HepG2 (cell line): ENCODE measurements at regions not wholly inside any gene's neighbourhood (a gene's known extent, or its start where the extent isn't known, plus 50 kb on each side); places are given as distances from the start of the nearest gene placed in this dataset.

Experiments used
- AFF4 ChIP-seq: sonication (generic); formaldehyde crosslinking; IDR thresholded peaks from 2 replicates; pipeline ENCODE4 v1.4.0; 2020; ENCODE audit warnings: missing genetic modification reagents
- NR3C1 ChIP-seq: sonication (generic); formaldehyde crosslinking; IDR thresholded peaks from 2 replicates; pipeline ENCODE4 v1.4.0; 2020; ENCODE audit warnings: missing genetic modification reagents
- TAF1 ChIP-seq: sonication (generic); formaldehyde crosslinking; IDR thresholded peaks from 2 replicates; pipeline ENCODE4 v1.4.0; 2020; ENCODE audit warnings: missing genetic modification reagents
- ZFP37 ChIP-seq: sonication (generic); formaldehyde crosslinking; IDR thresholded peaks from 2 replicates; pipeline ENCODE4 v1.4.0; 2020; ENCODE audit warnings: missing genetic modification reagents, borderline replicate concordance
- ZNF296 ChIP-seq: sonication (generic); formaldehyde crosslinking; conservative IDR thresholded peaks from 2 replicates; pipeline ENCODE4 v1.5.0; 2020; ENCODE audit warnings: mild to moderate bottlenecking, missing genetic modification reagents

DNA sequence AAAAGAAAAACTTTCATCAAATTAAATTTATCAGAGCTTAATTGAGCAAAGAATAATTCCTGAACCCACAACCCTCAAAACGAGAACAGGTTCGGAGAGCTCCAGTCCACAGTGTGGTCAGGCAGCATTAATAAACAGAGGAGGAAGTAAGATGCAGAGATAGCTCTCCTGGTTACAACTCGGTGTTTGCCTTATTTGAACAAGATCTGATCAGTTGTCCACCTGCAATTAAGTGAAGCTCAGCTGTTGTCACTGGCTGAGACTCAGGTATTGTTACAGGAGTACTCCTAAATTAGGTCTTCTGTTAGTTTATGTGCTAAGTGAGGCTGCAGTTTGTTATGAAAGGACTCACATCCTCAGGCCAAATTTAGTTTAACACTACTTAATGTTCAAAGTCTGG lies 451.4 kb upstream of the PDE3A start:
- TF ChIP-seq ZNF296 (CRISPR knock-in tag) (no peak), AFF4 (CRISPR knock-in tag) (no peak), NR3C1 (CRISPR knock-in tag) (no peak), ZFP37 (CRISPR knock-in tag) (no peak), TAF1 (CRISPR knock-in tag) (no peak)
